IMR-90 (cell line): ENCODE measurements at regions not wholly inside any gene's neighbourhood (a gene's known extent, or its start where the extent isn't known, plus 50 kb on each side); places are given as distances from the start of the nearest gene placed in this dataset.

ENCODE experiments used
- ATAC-seq: fragments of 200-7000 bp; cut with Tn5 transposase; 2 replicates; pipeline ENCODE4 v1.9.1; 2020; ENCODE audit warnings: low read depth, mild to moderate bottlenecking, moderate library complexity
- BruUV-seq: library from RNA; stranded (reverse); fragments of 400-500 nt; replicated peaks from 2 replicates; lab custom pipeline; 2021; lab: Mats Ljungman, UMichigan
- CTCF ChIA-PET: fragments of 300-600 bp; formaldehyde crosslinking; extraction: SDS; loops from one replicate; lab custom pipeline; 2021; ENCODE audit warnings: antibody characterized with exemption; lab: Yijun Ruan, JAX
- POLR2A ChIA-PET: fragments of 300-600 bp; sonication (Branson Sonifier 250); formaldehyde crosslinking; loops from one replicate; lab custom pipeline; 2022; ENCODE audit warnings: antibody characterized with exemption; ENCODE audit not compliant: unreplicated experiment; lab: Charles Lee
- DNase-seq: peaks from one replicate; pipeline ENCODE4 v3.0.0; 2013
- H2AFZ ChIP-seq: replicated peaks from 2 replicates; pipeline ENCODE3; 2013; ENCODE audit warnings: low read length, mild to moderate bottlenecking; ENCODE audit not compliant: poor library complexity
- H2AK5ac ChIP-seq: 2 replicates; pipeline ENCODE4 v1.6.1; 2013; ENCODE audit warnings: low read depth, low read length, inconsistent platforms
- H2AK9ac ChIP-seq: replicated peaks from 2 replicates; pipeline ENCODE3; 2013; ENCODE audit warnings: mild to moderate bottlenecking, low read depth, low read length, moderate library complexity; ENCODE audit not compliant: poor library complexity
- H2BK120ac ChIP-seq: 2 replicates; pipeline ENCODE4 v1.6.1; 2013; ENCODE audit warnings: low read depth, low read length, inconsistent platforms
- H2BK15ac ChIP-seq: 3 replicates; pipeline ENCODE4 v1.6.1; 2013; ENCODE audit warnings: low read depth, low read length, inconsistent platforms
- H2BK20ac ChIP-seq: 2 replicates; pipeline ENCODE4 v1.6.1; 2013; ENCODE audit warnings: low read depth, mild to moderate bottlenecking, inconsistent platforms, low read length, moderate library complexity
- H2BK5ac ChIP-seq: 2 replicates; pipeline ENCODE4 v1.6.1; 2013; ENCODE audit warnings: mild to moderate bottlenecking, low read depth, low read length, inconsistent platforms; ENCODE audit not compliant: poor library complexity, severe bottlenecking
- H3K14ac ChIP-seq: replicated peaks from 2 replicates; pipeline ENCODE4 v1.6.1; 2013; ENCODE audit warnings: low read depth, low read length, inconsistent platforms
- H3K18ac ChIP-seq: 2 replicates; pipeline ENCODE4 v1.6.1; 2013; ENCODE audit warnings: low read depth, low read length, control low read depth
- H3K23ac ChIP-seq: 2 replicates; pipeline ENCODE4 v1.6.1; 2013; ENCODE audit warnings: low read depth, low read length, inconsistent platforms
- H3K27ac ChIP-seq: 2 replicates; pipeline ENCODE4 v1.5.1; 2013; ENCODE audit warnings: mild to moderate bottlenecking, control low read depth, low read length; ENCODE audit not compliant: insufficient read depth
- H3K27me3 ChIP-seq: 2 replicates; pipeline ENCODE4 v1.6.1; 2013; ENCODE audit warnings: low read length; ENCODE audit not compliant: control insufficient read depth, insufficient read depth
- H3K36me3 ChIP-seq: 2 replicates; pipeline ENCODE4 v1.6.1; 2013; ENCODE audit warnings: low read length, mixed read lengths; ENCODE audit not compliant: control insufficient read depth, insufficient read depth
- H3K4ac ChIP-seq: 2 replicates; pipeline ENCODE4 v1.6.1; 2013; ENCODE audit warnings: low read depth, low read length, inconsistent platforms
- H3K4me1 ChIP-seq: 2 replicates; pipeline ENCODE4 v1.6.1; 2013; ENCODE audit warnings: low read length, mixed read lengths; ENCODE audit not compliant: control insufficient read depth, insufficient read depth
- H3K4me2 ChIP-seq: 2 replicates; pipeline ENCODE4 v1.6.1; 2013; ENCODE audit warnings: low read depth, mild to moderate bottlenecking, control low read depth, low read length, moderate library complexity
- H3K4me3 ChIP-seq: 2 replicates; pipeline ENCODE4 v1.5.1; 2013; ENCODE audit warnings: low read depth, mild to moderate bottlenecking, control low read depth, low read length, moderate library complexity; ENCODE audit not compliant: insufficient read depth
- H3K56ac ChIP-seq: 2 replicates; pipeline ENCODE4 v1.6.1; 2013; ENCODE audit warnings: low read length, inconsistent platforms; ENCODE audit not compliant: insufficient read depth; ENCODE audit errors: extremely low read depth
- H3K79me1 ChIP-seq, 2 experiments: 2 replicates each; pipeline ENCODE4 v1.6.1; 2013; ENCODE audit warnings: low read length in 2 of 2, inconsistent platforms in 1 of 2, low read depth in 1 of 2
- H3K9ac ChIP-seq: 2 replicates; pipeline ENCODE4 v1.6.1; 2013; ENCODE audit warnings: low read depth, low read length, control low read depth
- H3K9me1 ChIP-seq: 2 replicates; pipeline ENCODE4 v1.6.1; 2013; ENCODE audit warnings: low read length, inconsistent platforms; ENCODE audit not compliant: insufficient read depth
- H3K9me3 ChIP-seq: 2 replicates; pipeline ENCODE4 v1.6.1; 2013; ENCODE audit warnings: low read length; ENCODE audit not compliant: control insufficient read depth, insufficient read depth
- H4K20me1 ChIP-seq: 2 replicates; pipeline ENCODE4 v1.6.1; 2013; ENCODE audit warnings: low read length, inconsistent platforms; ENCODE audit not compliant: insufficient read depth
- H4K5ac ChIP-seq: 2 replicates; pipeline ENCODE4 v1.6.1; 2013; ENCODE audit warnings: mild to moderate bottlenecking, low read depth, low read length, control low read depth
- H4K8ac ChIP-seq, 2 experiments: 2 replicates each; pipeline ENCODE4 v1.6.1; 2013; ENCODE audit warnings: low read depth in 2 of 2, low read length in 2 of 2, control low read depth in 1 of 2, inconsistent platforms in 1 of 2
- H4K91ac ChIP-seq: 2 replicates; pipeline ENCODE4 v1.6.1; 2013; ENCODE audit warnings: low read depth, low read length, inconsistent platforms; ENCODE audit not compliant: insufficient read depth
- CEBPB ChIP-seq: IDR thresholded peaks from 2 replicates; pipeline ENCODE4 v1.6.1; 2012; ENCODE audit warnings: low read depth, low read length, improper control_type of control experiment
- MAZ ChIP-seq: IDR thresholded peaks from 2 replicates; pipeline ENCODE4 v1.6.1; 2012; ENCODE audit warnings: low read depth, mild to moderate bottlenecking, low read length, improper control_type of control experiment, moderate library complexity, borderline replicate concordance
- MXI1 ChIP-seq: IDR thresholded peaks from 2 replicates; pipeline ENCODE4 v1.6.1; 2012; ENCODE audit warnings: low read depth, mild to moderate bottlenecking, low read length, moderate library complexity, borderline replicate concordance
- NFE2L2 ChIP-seq: fragments of 150-350 bp; IDR thresholded peaks from 2 replicates; pipeline ENCODE4 v1.6.1; 2016; ENCODE audit warnings: low read depth, mild to moderate bottlenecking, low read length
- RAD21 ChIP-seq: IDR thresholded peaks from 2 replicates; pipeline ENCODE4 v1.6.1; 2012; ENCODE audit warnings: low read length, improper control_type of control experiment
- RFX5 ChIP-seq: IDR thresholded peaks from 2 replicates; pipeline ENCODE4 v1.8.0; 2012; ENCODE audit warnings: low read depth, mild to moderate bottlenecking, low read length, moderate library complexity
- SMC3 ChIP-seq: fragments of 150-350 bp; IDR thresholded peaks from 2 replicates; pipeline ENCODE4 v1.6.1; 2016; ENCODE audit warnings: low read depth, mild to moderate bottlenecking, antibody characterized with exemption, low read length, moderate library complexity
- WGBS, 2 experiments: methylation state at CpG; one replicate each; pipeline versions ENCODE4 v1.1.5 to v1.1.7; 2013; ENCODE audit warnings: missing lambda C conversion rate in 2 of 2; ENCODE audit not compliant: insufficient read length in 1 of 2; ENCODE audit errors: extremely low coverage in 2 of 2; 5-methylcytosine and 5-hydroxymethylcytosine counted together
- dilution Hi-C: fragments of 300-500 bp; cut with HindIII; formaldehyde crosslinking; loops from one replicate; pipeline ENCODE4 v1.14.3; 2018; ENCODE audit warnings: low sequenced_read_pairs; ENCODE audit not compliant: unreplicated experiment
- in situ Hi-C: fragments of 300-500 bp; cut with MboI; formaldehyde crosslinking; loops from 3 replicates; pipeline ENCODE4 v1.14.3; 2019; ENCODE audit warnings: low sequenced_read_pairs, inconsistent platforms, mixed read lengths
- intact Hi-C: fragments of 100-400 bp; cut with micrococcal nuclease; formaldehyde crosslinking; loops from 2 replicates; pipeline ENCODE4 v1.10.0; 2022
- TF ChIP-seq, protein P1 (sequence below): fragments of 150-350 bp; IDR thresholded peaks from 2 replicates; pipeline ENCODE4 v1.6.1; 2017; ENCODE audit warnings: mild to moderate bottlenecking, antibody characterized with exemption, low read length, low read depth
- TF ChIP-seq, protein P2 (sequence below): conservative IDR thresholded peaks from 2 replicates; pipeline ENCODE4 v1.5.1; 2012; ENCODE audit warnings: mild to moderate bottlenecking, low read depth, low read length, improper control_type of control experiment

DNA sequence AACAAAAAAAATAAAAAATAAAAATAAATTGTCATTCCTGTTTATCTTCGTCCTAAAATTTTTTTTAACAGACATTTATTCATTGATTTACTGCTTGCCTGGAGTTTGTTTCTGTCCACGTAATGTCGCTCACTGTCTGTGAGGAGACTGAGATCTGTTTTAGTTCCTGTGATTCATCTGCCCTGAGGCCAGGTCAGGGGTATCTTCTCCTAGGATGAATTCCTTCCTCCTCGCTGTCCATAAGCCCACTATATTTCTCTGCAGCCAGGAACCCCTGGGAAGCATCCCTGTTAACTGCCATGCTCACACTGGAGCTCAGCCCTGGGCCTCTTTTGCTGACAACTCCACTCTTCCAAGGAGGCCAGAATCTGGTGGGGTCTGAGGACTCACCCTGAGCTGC, 682.0 kb downstream of the MTRR start:
- Histone ChIP-seq H2AK5ac (no peak overlapping the region), H4K8ac (no peak overlapping the region), H3K9ac (no peak overlapping the region), H2BK5ac (no peak overlapping the region), H3K4me1 (no peaks in the 10 kb centered on the region), H3K79me1 (no peaks in the 10 kb centered on the region), H4K5ac (no peak overlapping the region), H3K4ac (no peak overlapping the region), H3K27me3 (no peaks in the 10 kb centered on the region), H3K4me2 (no peak overlapping the region), H3K27ac (no peak overlapping the region), H2AFZ (no peak overlapping the region), H4K91ac (no peak overlapping the region), H3K56ac (no peak overlapping the region), H3K9me1 (no peaks in the 10 kb centered on the region), H3K9me3 (no peaks in the 10 kb centered on the region), H2BK15ac (no peak overlapping the region), H3K18ac (no peak overlapping the region), H2AK9ac (no peak overlapping the region), H3K36me3 (no peaks in the 10 kb centered on the region), H2BK120ac (no peak overlapping the region), H2BK20ac (no peak overlapping the region), H3K14ac (no peak overlapping the region), H4K20me1 (no peaks in the 10 kb centered on the region), H3K23ac (no peak overlapping the region), H3K4me3 (no peak overlapping the region)
- dilution Hi-C loops, result no loop called here
- TF ChIP-seq NFE2L2, result no peak
- no peak for TF ChIP-seq SMC3
- no peak for TF ChIP-seq MXI1
- TF ChIP-seq MAZ, result no peak
- TF ChIP-seq, protein P1, sequence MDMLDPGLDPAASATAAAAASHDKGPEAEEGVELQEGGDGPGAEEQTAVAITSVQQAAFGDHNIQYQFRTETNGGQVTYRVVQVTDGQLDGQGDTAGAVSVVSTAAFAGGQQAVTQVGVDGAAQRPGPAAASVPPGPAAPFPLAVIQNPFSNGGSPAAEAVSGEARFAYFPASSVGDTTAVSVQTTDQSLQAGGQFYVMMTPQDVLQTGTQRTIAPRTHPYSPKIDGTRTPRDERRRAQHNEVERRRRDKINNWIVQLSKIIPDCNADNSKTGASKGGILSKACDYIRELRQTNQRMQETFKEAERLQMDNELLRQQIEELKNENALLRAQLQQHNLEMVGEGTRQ, result no peak
- no peak for TF ChIP-seq CEBPB
- TF ChIP-seq, protein P2, sequence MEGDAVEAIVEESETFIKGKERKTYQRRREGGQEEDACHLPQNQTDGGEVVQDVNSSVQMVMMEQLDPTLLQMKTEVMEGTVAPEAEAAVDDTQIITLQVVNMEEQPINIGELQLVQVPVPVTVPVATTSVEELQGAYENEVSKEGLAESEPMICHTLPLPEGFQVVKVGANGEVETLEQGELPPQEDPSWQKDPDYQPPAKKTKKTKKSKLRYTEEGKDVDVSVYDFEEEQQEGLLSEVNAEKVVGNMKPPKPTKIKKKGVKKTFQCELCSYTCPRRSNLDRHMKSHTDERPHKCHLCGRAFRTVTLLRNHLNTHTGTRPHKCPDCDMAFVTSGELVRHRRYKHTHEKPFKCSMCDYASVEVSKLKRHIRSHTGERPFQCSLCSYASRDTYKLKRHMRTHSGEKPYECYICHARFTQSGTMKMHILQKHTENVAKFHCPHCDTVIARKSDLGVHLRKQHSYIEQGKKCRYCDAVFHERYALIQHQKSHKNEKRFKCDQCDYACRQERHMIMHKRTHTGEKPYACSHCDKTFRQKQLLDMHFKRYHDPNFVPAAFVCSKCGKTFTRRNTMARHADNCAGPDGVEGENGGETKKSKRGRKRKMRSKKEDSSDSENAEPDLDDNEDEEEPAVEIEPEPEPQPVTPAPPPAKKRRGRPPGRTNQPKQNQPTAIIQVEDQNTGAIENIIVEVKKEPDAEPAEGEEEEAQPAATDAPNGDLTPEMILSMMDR, result no peak
- TF ChIP-seq RFX5, result no peak
- no peak for TF ChIP-seq RAD21
- in situ Hi-C loops, result no loop called here
- POLR2A ChIA-PET, result no interaction called here
- DNase-seq (no peak), ATAC-seq (no peak)
- intact Hi-C loops, result no loop called here
- CTCF ChIA-PET, result no interaction called here
- no TSS peak for BruUV-seq
- no CpG with 5 or more reads among the region's 4 CpGs for WGBS, 2 experiments
